COR-L47 (cell line): ENCODE measurements at regions not wholly inside any gene's neighbourhood (a gene's known extent, or its start where the extent isn't known, plus 50 kb on each side); places are given as distances from the start of the nearest gene placed in this dataset.
A peak's percentile ranks its signal among the peaks of the same experiment; 100 is the strongest.

Experiments used
- DNase-seq: peaks from one replicate; lab custom pipeline; 2025; lab: John Stamatoyannopoulos, UW

DNA sequence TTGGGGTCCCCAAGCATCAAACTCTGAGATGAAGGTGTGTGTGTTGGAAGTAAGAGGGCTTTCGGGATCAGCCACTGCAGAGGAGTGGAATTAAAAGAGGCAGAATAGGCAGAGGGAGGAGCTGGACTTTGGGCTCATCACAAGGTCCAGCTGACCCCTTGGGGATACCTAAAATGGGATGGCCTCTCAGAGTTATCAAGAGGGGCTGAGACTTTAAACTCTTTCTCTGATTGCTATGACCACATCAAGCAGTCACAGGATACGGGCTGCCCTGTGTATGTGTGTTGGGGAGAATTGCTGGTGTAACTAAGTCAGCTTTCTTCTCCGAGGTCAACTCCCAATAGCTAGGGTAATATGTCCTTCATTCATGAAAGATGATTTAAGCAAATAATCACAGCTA lies 127.7 kb upstream of the SLC14A2 start:
- DNase-seq, result no peak

DNA sequence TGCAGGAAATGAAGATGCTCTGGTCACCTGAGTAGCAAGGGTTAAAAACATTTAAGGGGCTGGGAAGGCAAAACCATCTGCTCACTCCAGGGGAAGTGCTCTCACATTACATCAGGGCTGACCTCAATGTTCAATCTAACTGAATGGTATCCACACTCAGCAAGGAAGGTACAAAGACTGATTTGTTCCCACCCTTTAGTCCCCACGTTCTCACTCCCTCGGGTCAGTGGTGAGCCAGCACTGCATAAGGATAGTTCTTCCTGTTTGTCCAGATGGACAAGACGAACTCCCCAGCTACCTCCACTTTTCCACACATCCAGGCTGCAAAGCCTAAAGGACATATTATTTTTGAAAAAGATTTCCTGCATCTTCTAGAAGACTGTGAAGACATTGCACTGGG lies 126.6 kb upstream of the SLC14A2 start:
- no peak for DNase-seq

DNA sequence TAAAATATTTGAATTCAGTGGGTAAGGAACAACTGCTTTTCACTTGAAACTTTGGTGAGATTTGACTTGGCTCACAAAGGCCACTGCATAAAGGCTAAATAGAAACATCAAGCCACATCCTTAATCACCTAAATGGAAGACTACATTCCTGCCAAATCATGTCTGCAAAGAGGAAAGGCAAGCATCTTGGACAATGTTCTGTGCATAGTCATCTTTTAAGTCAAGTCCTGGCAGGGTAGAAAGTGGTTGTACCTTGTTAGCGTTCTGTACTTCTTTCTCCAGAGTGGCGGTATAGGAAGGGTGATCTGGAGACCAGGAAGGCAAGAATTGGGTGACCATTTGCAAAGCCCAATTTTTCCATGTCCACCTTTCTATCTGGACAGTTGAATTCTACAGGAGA lies 121.4 kb upstream of the SLC14A2 start:
- no peak for DNase-seq

DNA sequence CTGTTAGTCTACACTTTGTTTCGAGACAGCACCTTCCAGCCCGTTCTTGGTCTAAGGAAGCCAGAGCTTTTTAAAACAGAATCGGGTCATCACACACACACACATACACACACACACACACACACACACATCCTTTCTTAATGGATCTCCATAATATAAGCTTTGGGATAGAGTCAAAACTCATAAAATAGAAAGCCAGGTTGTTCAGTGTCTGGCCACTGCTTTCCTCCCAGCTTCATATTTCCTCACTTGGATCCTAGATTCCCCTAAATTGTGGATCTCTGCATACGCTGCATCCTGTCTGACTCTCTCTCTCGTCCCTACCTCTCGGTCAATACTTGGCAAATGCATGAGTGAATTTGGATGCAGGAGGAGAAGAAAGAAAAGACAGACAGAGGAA lies 120.5 kb upstream of the SLC14A2 start:
- no peak for DNase-seq

DNA sequence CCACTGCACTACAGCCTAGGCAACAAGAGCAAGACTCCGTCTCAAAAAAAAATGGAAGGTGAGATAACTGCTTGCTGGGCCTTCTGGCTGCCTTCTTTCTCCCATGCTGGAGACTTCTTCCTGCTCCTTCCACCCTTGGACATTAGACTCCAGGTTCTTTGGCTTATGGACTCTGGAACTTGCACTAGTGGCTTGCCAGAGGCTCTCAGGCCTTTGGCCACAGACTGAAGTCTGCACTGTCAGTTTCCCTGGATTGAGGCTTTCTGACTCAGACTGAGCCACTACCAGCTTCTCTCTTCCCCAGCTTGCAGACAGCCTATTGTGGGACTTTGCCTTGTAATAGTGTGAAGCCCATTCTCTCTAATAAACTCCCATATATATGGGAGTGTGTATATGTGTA lies 118.5 kb upstream of the SLC14A2 start:
- DNase-seq, result no peak

DNA sequence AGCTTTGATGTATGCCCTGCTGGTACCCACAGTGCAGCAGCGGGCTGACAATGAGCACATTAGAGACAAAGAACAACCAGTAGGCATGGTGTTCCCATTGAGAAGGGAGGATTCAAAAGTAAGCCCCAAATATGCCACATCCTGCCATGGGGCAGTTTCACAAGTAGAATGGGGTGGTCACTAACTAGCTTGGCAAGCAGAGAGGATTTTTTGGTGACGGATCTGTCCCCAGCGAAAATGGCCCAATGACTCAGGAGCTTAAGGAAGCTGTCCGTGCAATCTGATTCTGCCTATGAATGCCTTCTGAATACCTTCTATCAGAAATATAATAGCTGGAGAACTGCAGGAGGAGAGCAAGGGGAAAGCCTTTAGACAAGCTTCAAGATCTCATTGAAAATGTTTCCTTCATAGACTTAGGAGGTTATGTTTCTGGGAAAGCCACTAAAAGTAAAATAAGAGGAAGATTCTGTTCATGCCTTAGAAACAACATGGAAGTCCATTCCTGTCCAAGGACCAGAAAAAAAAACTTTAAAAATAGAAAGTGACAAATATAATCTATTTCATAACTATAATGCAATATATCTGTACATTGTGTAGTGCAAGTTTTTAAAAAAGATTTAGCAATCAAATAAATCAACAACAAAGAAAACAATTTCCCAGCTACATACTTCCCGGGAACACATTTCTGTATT lies 117.5 kb upstream of the SLC14A2 start:
- no peak for DNase-seq

DNA sequence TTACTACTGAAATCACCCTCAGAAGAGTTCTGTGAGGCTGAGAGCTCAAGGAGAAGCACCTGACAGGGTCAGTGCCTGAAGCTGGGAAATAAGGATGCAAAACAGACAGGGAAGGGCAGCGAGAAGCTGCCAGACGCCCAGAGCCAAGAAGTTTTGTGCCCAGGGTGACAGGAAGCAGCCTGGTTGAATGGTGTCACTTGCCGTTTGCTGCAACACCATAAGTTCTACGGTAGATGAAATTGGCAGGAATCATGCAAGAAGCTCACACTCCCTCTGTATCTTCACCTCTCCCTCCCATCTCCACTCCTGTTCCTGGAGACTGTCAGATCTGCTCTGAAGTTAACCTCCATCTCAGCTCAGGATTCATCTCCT lies 117.0 kb upstream of the SLC14A2 start:
- DNase-seq, result no peak

DNA sequence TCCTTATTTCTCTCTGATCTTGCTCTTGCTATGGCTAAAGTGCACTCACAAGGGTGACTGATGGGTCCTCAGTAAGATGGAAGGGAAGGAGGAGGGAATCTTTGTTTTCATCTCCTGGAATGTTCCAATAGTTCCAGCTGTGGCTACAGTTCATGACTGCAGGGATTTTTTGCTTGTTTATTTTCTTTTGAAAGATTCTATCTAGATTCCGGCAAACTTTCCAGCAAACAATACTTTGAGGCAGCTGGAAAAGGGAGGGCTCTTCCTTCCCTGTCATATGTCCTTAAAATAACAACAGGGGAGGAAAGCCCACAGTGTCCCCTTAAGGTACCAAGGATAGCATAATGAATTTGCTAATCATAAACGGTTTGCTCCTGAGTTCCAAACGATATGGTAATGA lies 111.3 kb upstream of the SLC14A2 start:
- no peak for DNase-seq

DNA sequence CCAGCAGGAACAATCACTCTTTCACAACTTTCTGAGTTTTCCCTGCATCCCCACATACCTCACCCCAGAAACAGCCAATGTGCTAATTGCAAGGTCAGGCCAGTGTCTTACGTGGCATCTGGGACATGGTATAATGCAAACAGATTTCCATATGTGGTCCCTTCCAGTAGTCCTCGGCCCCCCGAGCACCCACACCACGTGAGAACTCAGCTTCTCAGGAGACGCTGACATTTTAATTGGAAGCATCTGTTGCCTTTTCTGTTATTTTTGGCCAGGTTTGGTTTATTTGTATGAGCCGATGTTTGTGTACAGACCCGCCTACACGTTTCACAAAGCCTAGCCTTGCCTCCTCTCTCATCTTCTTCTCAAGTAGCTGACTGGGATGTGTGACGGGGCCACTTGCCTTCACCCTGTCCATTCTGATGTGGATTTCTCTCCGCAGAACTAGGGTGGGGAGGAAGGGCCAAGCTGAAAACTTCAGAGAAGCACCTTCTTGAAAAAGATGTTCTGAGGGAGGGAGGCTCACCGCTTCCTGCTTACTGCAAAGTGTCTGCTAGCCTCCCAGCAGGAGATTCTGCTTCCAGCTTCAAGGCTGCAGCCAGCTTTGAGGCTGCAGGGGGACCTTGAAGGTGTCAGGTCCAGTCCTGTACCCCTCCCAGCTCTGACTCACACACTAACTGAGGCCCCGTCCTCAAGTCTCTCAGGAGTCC lies 109.6 kb upstream of the SLC14A2 start:
- DNase-seq, result no peak

DNA sequence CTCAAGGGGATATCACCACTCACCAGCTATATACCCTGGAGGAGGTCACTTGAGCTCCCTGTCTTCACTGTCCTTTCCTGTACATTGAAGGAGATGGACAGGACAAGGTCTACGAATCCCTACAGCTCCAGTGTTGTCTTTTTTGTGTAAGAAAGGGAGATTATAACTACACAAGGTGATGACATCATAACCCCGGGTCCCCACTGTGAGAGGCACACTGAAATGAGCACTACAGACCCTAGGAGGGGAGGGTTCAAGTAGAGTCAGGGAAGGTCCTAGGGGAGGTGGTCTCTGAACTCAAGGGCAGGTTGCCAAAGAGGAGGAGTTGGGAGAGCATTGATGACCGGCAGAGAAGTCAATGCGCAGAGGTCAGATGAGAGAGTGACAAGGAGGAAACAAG lies 108.3 kb upstream of the SLC14A2 start:
- no peak for DNase-seq

DNA sequence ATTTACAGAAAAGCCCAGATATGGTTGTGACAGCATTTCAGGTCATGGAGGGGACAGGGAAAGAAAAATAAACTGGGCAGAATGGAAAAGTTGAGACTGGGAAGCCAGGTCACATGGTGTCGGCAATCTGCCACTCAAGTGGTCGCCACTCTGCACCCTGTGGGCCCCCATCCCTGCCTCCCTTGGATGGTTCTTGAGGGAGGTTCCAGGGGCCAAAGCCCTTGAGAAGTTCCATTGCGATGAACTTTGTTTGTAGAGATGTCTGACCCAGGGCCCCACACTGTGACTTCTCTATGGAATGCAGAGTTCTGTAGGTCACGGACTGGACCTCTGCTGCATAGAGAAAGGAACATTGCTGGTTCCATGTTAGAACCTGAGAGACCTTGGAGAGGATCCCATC lies 105.7 kb upstream of the SLC14A2 start:
- no peak for DNase-seq

DNA sequence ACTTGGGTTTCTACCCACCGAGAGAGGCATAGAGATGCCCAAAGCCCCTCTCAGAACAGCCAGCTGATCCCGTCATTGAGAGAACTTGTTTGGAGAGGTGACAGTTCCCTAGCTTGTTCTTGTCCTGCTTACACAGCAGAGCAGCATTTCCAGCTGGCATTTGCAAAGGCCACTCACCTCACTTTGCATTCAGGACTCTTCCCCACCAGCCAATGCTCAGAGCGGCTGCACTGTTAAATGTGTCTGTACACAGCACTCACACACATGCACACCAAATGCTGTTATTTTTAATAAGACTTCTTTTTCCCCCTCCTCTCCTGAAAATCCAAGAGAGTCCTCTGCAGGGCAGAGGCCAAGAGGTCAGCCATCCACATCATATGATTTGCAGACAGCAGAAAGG lies 104.6 kb upstream of the SLC14A2 start:
- DNase-seq, result no peak

DNA sequence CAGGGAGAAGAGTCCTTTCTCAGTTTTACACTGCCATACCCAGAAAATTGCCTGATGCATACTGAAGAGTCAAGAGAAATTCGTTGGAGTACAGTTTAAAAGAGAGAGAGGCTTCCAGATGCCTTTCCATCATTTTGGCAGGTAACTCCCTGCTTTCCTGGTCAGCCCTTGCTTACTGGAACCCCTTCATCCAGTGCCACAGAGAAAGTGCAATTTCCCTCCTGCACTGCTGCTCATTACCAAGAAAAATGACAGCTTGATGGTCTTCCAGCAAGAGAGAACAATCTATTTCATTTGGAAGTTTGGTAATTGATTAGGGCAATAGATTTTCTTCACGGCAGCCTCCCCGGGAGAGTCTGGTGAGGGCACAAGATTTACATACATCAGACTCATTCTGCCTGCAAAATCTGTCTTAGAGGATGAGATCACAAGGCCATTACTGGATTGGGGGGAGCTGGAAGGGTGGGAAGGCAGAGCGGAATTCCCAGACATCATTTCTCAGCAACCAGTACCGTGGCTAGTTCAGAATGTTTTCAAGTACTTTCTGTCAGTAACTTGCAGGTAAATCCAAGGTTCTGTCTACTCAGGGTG lies 102.8 kb upstream of the SLC14A2 start:
- DNase-seq, result no peak

DNA sequence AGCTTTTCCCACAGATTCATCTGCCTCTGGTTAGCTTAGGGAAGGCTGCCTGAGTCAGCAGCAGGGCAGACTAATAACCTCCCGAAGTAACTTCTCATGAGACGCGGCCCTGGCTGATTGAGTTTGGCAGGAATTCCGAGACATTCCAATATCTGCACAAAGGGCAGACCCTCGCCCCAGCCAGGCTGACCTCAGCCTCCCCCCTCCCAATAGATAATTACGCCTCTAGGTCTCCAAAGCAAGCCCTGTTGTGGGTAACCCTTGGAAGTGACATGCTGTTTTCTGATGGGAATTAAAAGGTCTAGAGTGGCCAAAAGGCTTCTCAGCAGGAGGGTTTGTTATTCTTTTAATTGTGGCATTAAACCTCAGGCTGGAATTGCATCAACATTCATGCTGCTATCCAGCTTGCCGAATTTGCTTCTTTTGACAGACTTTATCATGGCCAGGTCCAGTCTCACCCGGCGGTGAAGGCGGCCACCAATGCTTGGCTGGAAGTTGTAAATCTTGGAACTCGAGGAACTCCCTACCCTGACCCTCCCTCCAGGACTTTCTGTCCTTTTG lies 98.0 kb upstream of the SLC14A2 start:
- no peak for DNase-seq

DNA sequence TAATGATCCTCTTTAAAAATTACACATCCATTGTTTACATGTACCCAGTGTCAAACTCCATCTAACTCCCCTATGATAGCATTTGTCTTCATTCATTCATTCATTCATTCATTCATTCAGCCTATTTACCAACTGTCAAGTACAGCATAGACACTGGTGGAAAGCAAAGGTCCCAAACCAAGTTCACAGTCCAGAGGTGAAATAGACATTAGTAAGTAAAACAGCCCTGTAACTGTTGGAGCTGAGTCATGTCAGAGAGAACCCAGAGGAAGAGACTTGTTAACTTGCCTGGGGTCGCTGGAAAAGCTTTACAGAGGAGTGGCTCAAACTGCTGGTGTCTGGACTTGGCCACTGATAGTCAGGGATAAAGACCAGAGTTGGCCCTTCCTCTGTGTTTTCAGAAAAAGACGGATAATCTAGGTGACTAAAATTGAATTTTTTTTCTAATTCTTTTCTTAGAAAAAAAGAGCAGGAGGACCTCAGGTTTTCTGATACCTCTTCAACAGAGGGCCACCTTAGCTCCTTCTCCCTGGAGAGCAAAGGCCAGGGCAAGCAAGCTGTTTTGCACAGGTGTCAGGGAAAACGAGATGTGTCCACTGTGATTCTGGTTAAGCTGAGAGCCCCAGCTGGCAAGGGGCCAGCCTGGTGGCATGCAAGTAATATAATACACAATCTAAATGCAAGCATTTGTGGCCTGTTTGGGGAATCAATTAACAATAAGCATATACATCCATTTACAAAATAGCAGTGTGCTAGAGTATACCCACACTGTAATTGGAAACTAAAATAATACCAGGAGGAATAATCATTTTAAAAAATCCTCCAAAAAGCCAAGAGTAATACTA lies 96.7 kb upstream of the SLC14A2 start:
- peak; percentile 43 for DNase-seq

DNA sequence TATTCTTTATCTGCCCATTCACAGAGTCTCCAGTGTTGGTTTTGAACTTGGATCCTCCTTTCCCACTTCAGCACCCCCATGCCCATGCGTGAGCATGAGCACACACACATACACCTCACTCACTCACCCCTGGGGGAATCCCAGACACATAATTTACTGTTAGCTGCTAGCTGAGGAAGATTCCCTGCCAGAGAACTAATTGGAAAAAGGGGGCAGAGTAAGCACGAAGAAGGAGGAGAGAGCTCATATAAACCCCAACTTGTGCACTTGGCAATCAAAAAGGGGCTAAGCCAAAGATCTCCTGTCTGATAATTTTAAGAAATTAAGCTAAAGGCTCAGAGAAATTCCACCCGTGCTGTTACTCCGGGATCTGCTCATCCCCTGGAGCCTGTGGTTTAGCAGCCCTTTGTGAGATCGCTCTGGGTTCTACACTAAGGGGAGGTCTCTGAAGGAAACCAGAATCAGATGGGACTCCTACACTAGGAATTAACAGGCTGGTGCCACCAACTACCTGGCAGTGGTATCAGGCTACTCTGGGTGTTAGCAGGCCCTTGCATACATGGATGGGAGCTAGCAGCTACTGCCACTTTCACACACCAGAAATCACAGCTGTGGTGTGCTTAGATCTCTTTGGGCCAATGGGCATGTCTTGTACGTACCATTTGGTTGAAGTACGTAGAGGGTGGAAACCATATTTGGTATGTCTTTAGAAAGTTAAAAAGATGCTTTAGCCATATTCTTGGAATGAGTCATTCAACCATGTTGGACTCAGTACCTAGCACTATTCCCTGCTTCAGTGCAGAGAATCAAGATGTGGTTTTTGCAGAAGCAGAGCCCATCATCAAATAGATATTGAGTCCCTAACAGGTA lies 95.6 kb upstream of the SLC14A2 start:
- DNase-seq, result no peak

DNA sequence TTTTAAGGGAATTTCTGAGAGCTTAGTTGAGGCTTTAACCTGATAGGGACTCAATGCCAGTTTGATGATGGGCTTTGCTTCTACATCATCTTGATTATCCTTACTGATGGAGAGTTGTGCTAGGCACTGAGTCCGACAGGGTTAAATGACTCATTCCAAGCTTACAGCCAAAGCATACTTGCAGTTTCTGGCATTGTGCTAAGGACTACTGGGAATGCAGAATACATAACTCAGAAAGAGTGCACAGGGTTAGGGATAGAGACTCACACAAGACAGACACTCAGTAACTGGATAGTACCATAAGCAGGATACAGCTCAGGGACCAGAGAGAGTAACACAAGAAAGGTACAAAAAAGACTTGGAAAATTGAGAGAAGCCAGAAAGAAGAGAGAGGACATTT lies 94.1 kb upstream of the SLC14A2 start:
- no peak for DNase-seq

DNA sequence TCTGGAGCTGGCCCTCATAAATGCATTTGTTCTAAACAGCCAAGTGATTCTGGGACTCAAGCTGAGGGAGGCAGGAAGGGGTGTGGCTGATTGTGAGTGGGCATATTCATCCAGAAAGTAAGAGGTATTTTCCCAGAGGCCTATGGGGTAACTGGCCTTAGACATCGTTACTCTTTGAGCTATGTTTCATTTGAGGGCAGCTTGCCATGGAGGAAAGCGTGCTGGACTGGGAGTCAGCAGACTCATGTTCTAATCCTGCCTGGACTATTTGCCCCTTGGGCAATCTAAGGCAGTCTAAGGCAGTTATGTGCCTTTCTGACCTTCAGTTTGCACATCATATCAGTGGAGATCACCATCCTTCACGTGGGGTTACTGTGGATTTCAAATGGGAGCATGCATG lies 93.5 kb upstream of the SLC14A2 start:
- DNase-seq, result no peak

DNA sequence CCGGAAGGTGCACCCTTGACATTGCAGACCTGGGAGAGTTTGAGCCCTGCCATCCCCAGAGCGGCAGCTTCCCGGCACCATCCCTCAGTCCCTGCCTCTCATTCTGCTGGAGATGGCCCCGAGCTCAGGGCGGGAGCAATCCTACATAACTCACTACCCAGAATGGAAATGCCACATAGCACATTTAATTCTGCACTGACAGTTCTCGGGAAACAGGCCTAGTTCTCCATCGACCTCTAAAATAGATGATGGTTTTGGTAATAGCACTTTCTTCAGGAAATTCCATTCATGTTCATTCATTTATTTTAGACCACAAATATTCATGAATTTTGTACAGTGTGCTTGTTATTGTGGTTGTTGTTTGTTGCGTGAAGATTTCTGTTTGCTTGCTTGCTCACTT lies 92.9 kb upstream of the SLC14A2 start:
- DNase-seq, result no peak

DNA sequence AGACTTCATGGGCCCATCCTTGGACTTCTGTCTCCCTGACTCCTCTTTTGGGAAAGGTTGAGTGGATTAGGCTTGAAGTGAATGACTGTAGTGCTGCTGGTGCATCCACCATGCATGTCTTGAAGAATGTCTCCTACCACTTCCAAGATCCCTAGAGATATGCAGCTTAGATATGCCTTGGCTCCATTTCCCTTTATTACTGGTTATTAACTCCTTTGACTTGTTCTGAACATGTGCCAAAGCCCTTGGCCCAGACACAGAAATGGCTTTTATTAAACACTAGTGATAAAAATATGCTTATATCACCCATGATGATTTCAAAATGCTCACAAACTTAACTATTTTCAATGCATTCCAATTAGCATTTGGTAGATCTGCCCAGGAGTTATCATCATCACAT lies 90.0 kb upstream of the SLC14A2 start:
- no peak for DNase-seq

DNA sequence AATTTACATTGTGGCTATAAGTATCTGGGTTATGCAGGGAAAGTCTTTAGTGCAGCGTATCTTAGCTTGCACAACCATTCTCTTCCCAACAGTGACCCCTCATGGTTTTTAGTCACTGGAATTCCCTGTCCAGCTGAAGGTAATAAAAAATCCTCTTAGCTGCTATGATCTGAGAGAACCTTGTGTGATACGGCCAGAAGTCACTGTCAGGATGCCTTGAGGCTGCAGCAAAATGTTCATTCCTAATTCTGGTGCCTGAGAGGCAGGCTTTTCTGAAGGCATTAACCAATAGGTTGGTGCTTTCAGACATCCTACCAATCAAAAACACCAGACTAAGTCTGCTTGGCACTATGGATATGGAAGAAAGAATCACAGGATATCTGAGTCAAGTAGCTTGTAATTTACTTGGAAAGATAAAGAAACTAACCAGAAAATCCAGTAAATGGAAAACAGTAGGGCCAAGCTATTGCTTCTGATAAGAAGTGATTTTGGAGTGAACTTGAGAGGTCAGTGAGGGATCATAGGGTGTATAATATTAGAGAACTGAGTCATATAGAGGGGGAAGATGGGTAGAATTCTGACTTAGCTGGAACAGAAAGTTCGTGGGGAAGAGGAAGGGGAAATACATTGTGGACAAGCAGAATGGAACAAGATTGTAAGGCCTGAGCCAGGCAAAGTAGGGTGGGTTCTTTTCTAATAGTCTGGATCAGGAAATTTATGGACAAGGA lies 89.0 kb upstream of the SLC14A2 start:
- peak; percentile 33 for DNase-seq
